GM19328 (cell line): ENCODE measurements at regions not wholly inside any gene's neighbourhood (a gene's known extent, or its start where the extent isn't known, plus 50 kb on each side); places are given as distances from the start of the nearest gene placed in this dataset.
"Not testable (repeated sequence)": the region's sequence is repeated elsewhere in the genome, so short reads cannot be mapped to it uniquely, and the experiment has no call there.

Source experiments
- ATAC-seq: cut with Tn5 transposase; IDR thresholded peaks from one replicate; pipeline ENCODE4 v1.9.1; 2021; ENCODE audit warnings: mild to moderate bottlenecking, moderate library complexity; ENCODE audit not compliant: unreplicated experiment

DNA sequence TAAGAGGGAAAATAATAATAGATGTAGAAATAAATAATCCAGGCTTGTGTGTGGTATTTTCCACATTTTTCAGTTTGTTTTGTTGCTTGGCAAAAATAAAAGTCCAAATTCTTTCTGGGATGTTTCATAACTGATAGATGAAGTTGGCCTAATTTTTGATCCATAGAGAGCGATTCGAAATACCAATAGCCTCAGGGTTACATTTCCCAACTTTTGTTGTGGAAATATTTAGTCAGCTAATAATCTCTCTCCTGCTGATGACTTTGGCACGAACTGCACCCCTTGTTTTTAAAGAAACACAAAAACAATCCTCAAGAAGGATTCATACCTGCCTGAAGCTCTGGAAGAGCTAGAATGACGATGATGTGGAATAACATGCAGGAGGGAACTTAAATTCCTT lies 483.2 kb downstream of the ADRA2A start:
- ATAC-seq = no peak

DNA sequence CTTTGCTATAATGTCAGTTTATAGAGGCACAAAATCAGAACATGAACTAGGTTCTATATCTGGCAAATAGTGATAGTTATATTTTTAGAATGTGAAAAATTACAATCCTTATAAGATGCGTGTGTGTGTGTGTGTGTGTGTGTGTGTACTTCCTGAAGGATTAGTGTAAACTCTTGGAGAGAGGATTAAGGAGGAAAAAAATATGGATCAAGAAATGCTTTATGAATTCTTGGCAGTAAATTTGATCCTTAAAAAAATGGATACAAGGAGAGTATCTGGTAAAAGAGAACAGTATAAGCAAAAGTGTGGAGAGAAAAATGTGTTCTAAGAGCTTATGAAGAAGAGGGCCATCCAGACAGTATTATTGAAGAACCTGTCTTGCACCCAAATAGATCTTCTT lies 484.3 kb downstream of the ADRA2A start:
- no peak for ATAC-seq

DNA sequence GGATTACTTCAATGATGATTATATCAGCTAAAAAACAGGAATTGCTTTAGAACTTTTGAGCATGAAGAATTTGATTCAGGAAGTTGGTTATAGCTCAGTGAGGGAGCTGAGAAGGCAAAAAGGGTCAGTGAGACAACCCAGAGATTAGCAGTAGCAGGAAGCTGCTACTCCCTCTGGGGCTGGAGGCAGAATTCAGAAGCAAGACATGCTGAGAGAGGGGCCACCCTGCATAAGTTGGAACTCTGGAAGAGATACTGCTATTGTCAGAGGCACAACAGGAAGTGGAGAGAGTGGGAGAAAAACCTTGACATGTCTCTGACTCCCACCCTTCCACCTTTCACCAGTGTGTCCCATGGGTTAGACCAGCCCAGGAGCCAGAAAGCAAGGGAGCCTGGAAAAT lies 488.7 kb downstream of the ADRA2A start:
- ATAC-seq = no peak

- ATAC-seq = no peak
Observed at GRCh38 chr10:111578076-111578475, 501.2 kb downstream of the ADRA2A start.

GRCh38 chr10:111579473-111579872 lies 502.6 kb downstream of the ADRA2A start:
- ATAC-seq = no peak

DNA sequence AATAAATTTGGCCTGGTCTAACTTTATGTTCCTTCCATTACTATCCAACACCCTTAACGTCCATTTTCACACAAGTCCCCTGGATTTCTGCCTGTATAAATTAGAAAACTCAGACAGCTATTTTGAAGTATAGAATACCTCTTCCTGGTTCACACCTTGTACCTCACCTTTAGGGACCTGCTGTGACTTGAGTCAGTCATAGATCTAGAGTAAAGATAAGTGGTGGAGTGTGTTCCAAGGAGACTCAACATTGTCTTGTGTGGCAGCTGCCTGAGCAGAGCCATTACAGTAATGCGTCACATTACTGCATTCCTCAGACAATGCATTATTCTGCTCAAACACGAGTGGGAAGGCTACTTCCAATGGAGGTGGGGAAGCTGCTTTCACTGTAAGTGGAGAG lies 513.9 kb downstream of the ADRA2A start:
- ATAC-seq = no peak

DNA sequence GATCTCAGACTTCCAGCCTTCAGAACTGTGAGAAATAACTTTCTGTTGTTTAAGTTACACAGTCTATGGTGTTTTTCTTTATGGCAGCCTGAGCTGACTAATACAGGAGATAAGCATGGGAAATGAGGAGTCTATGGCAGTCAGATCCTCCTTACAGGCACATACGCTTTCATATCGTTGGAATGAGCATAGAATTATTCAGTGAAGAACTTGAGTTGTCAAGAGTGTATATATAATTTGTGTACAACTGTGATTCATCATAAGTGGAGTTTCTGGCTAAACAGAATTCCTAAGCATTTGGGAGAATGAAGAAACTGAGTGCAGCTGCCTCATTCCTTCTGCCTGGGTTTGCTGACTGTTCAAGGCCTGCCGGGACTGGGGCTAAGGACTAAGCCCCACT lies 516.7 kb downstream of the ADRA2A start:
- no peak for ATAC-seq

- no peak for ATAC-seq
Observed at GRCh38 chr10:111595173-111595572, 518.3 kb downstream of the ADRA2A start.

DNA sequence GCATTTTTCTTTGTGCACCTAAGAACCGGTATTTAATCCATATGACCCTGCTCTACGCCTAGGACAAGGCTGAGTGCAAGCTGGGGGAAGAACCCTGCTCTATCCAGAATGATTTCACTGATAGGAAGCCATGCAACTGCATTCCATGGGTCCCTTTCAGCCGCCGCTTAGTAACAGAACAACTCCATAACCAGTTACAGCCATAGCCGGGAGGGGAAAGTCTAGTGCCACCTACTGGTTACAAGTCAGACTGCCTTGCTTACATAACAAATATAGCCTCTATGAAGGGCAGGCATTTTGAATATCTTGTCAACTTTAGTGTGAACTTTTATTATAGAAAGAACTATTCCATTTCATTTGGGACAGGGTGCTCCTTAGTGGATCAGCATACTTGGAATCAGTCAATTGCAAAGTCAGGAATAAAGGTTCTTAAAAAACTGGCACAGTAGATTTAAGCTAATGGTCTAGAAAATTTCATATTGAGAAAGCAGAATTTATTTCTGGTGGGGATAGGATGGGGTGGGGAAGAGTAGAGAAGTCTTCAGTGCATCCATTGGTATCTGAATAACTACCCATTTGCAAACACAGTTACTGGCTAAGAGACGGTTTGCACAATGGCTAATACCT lies 521.7 kb downstream of the ADRA2A start:
- peak; percentile 94 for ATAC-seq

DNA sequence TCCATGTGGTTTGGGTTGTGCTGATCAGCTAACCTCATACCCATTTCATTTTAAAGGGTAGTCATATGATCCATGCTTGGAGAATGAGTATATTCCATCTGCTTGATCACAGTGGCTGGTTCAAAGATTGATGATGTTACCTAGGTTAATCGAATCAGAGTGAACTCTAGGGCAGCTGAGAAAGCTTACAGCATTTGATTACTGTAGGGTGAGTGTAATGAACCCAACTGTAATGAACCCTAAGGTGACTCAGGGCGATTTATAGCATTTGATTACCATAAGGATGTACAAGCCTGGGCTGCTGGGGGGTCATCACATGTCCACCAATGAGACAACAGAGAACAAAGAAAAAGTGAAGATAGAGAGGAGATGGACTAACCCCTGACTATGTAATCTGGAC lies 523.1 kb downstream of the ADRA2A start:
- ATAC-seq = no peak

- ATAC-seq = no peak
Observed at GRCh38 chr10:111600772-111601171, 523.9 kb downstream of the ADRA2A start.

GRCh38 chr10:111612273-111612672 lies 535.4 kb downstream of the ADRA2A start:
- no peak for ATAC-seq

- no peak for ATAC-seq
Observed at GRCh38 chr10:111634191-111634590, 549.4 kb downstream of the GPAM start.

GRCh38 chr10:111646021-111646420 lies 537.5 kb downstream of the GPAM start:
- ATAC-seq = no peak

DNA sequence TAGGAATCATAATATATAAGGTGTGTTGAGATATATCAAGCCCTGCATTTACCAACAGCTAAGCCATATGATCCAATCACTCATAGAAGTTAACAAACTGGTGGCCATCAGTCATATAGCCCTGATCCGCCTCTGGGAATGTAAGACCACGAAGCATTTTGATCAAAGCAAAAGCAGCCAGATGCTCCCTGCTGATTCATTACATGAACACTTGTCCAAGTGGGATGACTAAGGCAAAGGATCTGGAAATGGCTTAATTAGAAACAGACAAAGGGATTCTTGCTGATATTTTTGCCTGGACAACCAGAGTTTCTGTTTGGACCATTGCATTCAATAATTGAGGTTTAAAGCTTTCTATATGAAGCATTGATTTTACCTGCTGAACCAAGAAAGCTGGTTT lies 535.5 kb downstream of the GPAM start:
- ATAC-seq = no peak

GRCh38 chr10:111649080-111649479 lies 534.5 kb downstream of the GPAM start:
- ATAC-seq = not testable (repeated sequence)

- ATAC-seq = no peak
Observed at GRCh38 chr10:111650088-111650487, 533.5 kb downstream of the GPAM start.

DNA sequence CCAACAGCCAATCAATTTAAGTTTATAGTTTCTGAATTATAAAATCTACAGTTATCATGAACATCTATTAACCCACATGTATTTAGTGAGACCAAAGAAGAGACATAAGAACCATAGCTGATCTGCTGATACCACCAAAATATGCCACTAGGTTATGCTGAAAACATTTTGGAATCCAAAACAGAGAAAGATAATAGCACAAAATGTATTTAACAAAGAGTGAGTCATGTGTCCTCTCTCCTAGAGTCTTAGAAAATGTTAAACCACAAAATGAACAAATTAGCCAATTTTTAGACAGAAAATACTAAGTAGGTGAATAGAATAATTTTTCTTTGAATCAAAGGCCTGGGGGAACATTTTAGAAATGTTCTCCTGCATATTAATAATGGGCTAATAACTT lies 527.5 kb downstream of the GPAM start:
- ATAC-seq = no peak

DNA sequence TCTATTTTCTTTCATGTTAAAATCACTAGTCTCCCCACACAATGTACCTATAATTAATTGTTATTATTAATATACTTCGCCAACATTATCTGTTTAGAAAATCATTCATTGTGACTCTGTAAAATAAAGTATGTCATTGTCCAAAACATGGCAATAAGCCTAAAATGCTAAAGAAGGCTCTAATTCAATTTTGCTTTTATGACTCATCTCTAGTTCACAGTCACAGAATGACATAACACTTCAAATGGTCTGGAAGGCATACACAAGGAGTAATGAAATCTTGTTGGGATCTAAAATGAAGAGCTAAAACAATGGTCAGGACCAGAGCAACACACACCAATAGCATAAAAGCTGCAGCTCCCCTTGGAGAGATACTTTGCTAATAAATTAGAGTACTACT lies 505.8 kb downstream of the GPAM start:
- no peak for ATAC-seq

DNA sequence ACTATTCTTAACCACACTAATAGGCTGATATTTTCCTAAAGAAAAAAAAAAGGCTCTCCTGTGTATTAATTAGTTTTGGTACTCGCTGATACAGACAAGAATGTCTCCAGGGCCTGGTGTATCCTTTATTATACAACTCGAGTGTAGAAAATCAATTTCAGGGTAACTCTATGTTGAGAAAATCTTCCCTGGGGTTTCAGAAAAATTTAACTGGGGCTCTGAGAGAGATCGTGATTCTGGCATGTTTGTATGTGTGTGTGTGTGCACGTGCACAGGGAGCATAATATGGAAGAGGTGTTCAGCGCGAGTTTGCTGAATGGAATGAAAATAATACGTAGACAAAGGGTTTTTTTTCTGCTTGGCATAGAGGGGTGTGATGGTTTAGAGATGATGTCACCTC lies 496.8 kb downstream of the GPAM start:
- no peak for ATAC-seq

DNA sequence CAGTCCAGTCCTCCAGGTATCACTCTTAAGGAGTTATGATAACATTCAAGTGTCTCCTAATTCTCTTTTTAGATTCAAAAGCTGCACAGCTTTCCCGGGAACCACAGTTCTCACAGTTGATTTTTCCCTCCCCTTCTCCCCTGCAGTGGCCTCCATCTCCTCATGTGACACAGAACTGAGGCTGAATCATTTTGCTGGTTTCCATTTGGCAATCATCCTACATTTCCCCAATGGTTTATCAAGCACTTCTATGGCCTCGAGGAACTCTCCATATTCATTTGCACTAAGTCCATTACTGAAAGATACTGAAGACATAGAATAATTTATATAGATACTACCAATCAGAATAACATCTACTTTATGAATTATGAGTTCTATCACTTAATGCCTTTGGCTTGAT lies 484.9 kb downstream of the GPAM start:
- ATAC-seq = no peak

GRCh38 chr10:111703986-111704385 lies 479.6 kb downstream of the GPAM start:
- ATAC-seq = no peak

DNA sequence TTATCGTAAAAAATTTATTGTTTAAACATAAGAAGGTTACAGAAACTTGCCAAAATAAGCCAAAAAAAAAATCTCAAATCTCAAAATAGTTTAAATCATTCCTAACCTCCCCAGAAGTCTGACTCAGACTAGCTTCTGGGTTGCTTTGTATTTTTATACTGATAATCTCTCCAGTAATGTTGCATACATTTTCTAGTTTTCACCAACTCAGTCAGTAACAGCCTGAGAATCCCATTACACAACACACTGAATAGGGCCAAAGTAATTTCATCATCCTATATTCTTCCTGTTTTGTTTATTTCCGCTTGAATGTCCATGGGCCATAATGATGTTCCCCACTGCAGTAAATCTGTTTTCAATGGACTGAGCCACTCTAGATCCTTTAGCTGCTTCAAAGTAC lies 478.5 kb downstream of the GPAM start:
- ATAC-seq = no peak
